ENCODE measurements at regions not wholly inside any gene's neighbourhood (a gene's known extent, or its start where the extent isn't known, plus 50 kb on each side); places are given as distances from the start of the nearest gene placed in this dataset.

- no peak for DNase-seq
- H3K27ac ChIP-seq: no peak overlapping the region
- H3K9me3 ChIP-seq: no peaks in the 10 kb centered on the region
- TF ChIP-seq CTCF (IDR thresholded peaks at IDR 0.05): no peak
- no peak for TF ChIP-seq POLR2A (IDR thresholded peaks at IDR 0.05)
- H3K4me1 ChIP-seq: no peaks in the 10 kb centered on the region
- ATAC-seq: no peak
- no peaks in the 10 kb centered on the region for H3K27me3 ChIP-seq
- intact Hi-C loops (cut with DNase I): no loop called here
- H3K4me3 ChIP-seq: no peak overlapping the region
- 88% methylated on average over 1 of the region's 1 CpG for WGBS (ENCODE audit: insufficient coverage, low coverage, low lambda C conversion rate, missing lambda C conversion rate)
- no peaks in the 10 kb centered on the region for H3K36me3 ChIP-seq
Measured at GRCh38 chr11:23166376-23166775, 306.1 kb upstream of the CCDC179 start.

GRCh38 chr11:23179609-23180008 lies 319.3 kb upstream of the CCDC179 start:
- no peaks in the 10 kb centered on the region for H3K27me3 ChIP-seq
- no peaks in the 10 kb centered on the region for H3K9me3 ChIP-seq
- DNase-seq (no peak), ATAC-seq (no peak)
- intact Hi-C loops (cut with DNase I): no loop called here
- no peak overlapping the region for H3K27ac ChIP-seq
- H3K4me3 ChIP-seq: no peak overlapping the region
- no peaks in the 10 kb centered on the region for H3K4me1 ChIP-seq
- 67% methylated on average over 1 of the region's 1 CpG for WGBS (ENCODE audit: insufficient coverage, low coverage, low lambda C conversion rate, missing lambda C conversion rate)
- H3K36me3 ChIP-seq: no peaks in the 10 kb centered on the region
- no peak for TF ChIP-seq POLR2A (IDR thresholded peaks at IDR 0.05)
- TF ChIP-seq CTCF (IDR thresholded peaks at IDR 0.05): no peak

DNA sequence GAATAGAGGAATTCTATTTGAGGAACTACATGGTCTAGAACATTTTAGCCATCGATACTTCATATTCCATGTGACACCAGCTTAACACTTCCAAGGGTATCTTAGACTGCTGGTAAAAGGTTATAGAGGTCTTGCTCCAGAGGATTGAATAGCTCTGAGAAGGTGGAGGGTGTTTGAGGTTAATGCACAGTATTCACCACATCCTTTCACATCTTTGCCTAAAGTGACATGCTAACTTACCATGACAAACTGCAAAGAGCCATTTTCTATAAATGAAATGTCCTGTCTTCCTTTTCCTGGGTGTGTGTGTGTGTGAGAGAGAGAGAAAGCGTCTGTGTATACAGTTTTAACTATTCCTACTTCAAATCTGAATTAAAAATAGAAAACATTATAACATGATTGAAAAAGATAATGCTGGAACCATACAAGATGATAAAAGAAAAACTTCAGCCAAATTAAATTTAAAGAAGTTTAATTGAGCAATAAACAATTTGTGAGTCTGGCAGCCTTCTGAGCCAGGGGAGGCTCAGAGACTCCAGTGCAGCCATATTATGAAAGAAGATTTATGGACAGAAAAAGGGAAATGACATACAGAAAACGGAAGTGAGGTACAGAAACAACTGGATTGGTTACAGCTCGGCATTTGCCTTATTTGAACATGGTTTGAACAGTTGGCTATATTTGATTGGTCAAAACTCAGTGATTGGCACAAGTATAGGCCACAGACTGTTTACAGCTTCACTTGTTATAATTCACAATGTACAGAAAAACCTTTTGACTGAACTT lies 320.9 kb upstream of the CCDC179 start:
- no peak overlapping the region for H3K4me3 ChIP-seq
- H3K4me1 ChIP-seq: no peaks in the 10 kb centered on the region
- no peaks in the 10 kb centered on the region for H3K27me3 ChIP-seq
- intact Hi-C loops (cut with DNase I): no loop called here
- no peaks in the 10 kb centered on the region for H3K9me3 ChIP-seq
- 64% methylated on average over 4 of the region's 4 CpGs for WGBS (ENCODE audit: insufficient coverage, low coverage, low lambda C conversion rate, missing lambda C conversion rate)
- TF ChIP-seq CTCF (IDR thresholded peaks at IDR 0.05) (no peak), POLR2A (IDR thresholded peaks at IDR 0.05) (no peak)
- ATAC-seq: no peak
- DNase-seq: no peak
- H3K27ac ChIP-seq: no peak overlapping the region
- no peaks in the 10 kb centered on the region for H3K36me3 ChIP-seq

GRCh38 chr11:23192256-23192655 lies 332.0 kb upstream of the CCDC179 start:
- TF ChIP-seq POLR2A (IDR thresholded peaks at IDR 0.05): no peak
- TF ChIP-seq CTCF (IDR thresholded peaks at IDR 0.05): no peak
- no peaks in the 10 kb centered on the region for H3K36me3 ChIP-seq
- no peak overlapping the region for H3K27ac ChIP-seq
- no peak for ATAC-seq
- no peaks in the 10 kb centered on the region for H3K9me3 ChIP-seq
- intact Hi-C loops (cut with DNase I): no loop called here
- H3K4me1 ChIP-seq: no peaks in the 10 kb centered on the region
- DNase-seq: no peak
- WGBS (ENCODE audit: insufficient coverage, low coverage, low lambda C conversion rate, missing lambda C conversion rate): 67% methylated on average over 3 of the region's 3 CpGs
- H3K27me3 ChIP-seq: no peaks in the 10 kb centered on the region
- no peak overlapping the region for H3K4me3 ChIP-seq
